HT-29 (cell line): ENCODE measurements at regions not wholly inside any gene's neighbourhood (a gene's known extent, or its start where the extent isn't known, plus 50 kb on each side); places are given as distances from the start of the nearest gene placed in this dataset. TPM values are rescaled to one million over a fixed set of nuclear protein-coding genes. Genes with fewer than 3 reads are reported as not detected.
"Not testable (repeated sequence)": the region's sequence is repeated elsewhere in the genome, so short reads cannot be mapped to it uniquely, and the experiment has no call there.

Experiments
- DNase-seq: peaks from one replicate; pipeline ENCODE4 v3.0.0-alpha.2; 2015; ENCODE audit warnings: low spot score
- small RNA-seq: library from RNA; depleted of rRNA; stranded (forward); fragments of <200 nt; gene quantifications from one replicate; pipeline ENCODE3, GENCODE V24; 2014

GRCh38 chr6:85752602-85753001 lies 109.9 kb upstream of the SYNCRIP start:
- no peak for DNase-seq

GRCh38 chr6:85751374-85752055 lies 108.8 kb upstream of the SYNCRIP start:
- no peak for DNase-seq

- not testable (repeated sequence) for DNase-seq
These were observed 107.5 kb upstream of the SYNCRIP start for GRCh38 chr6:85750146-85750545.

GRCh38 chr6:85749236-85749635 lies 106.5 kb upstream of the SYNCRIP start:
- no peak for DNase-seq

- DNase-seq: peak; percentile 10
These were observed 105.0 kb upstream of the SYNCRIP start for GRCh38 chr6:85747666-85748065.

GRCh38 chr6:85747093-85747492 lies 104.4 kb upstream of the SYNCRIP start:
- no peak for DNase-seq

GRCh38 chr6:85744433-85744970 lies 101.8 kb upstream of the SYNCRIP start:
- no peak for DNase-seq

- no peak for DNase-seq
These were observed 83.5 kb upstream of the SYNCRIP start for GRCh38 chr6:85726206-85726605.

- no peak for DNase-seq
These were observed 73.1 kb upstream of the SYNCRIP start for GRCh38 chr6:85715797-85716196.

- DNase-seq: no peak
These were observed 72.3 kb upstream of the SYNCRIP start for GRCh38 chr6:85714893-85715530.

GRCh38 chr6:85712346-85712745 lies 69.7 kb upstream of the SYNCRIP start:
- DNase-seq: no peak

- not testable (repeated sequence) for DNase-seq
These were observed 64.9 kb upstream of the SYNCRIP start for GRCh38 chr6:85707515-85708145.

- DNase-seq: no peak
These were observed 63.6 kb upstream of the SYNCRIP start for GRCh38 chr6:85706272-85706671.

- no peak for DNase-seq
These were observed 62.5 kb upstream of the SYNCRIP start for GRCh38 chr6:85705220-85705619.

- no peak for DNase-seq
These were observed 60.7 kb upstream of the SYNCRIP start for GRCh38 chr6:85703406-85703805.

Small RNA genes lying in the stretch of these regions (small RNA-seq; reads per million reads assigned to genes)
- gene RF00019: not detected
- not detected for gene RN7SL643P
- gene RNU4-12P: not detected
- not detected for gene RNU4-72P
- gene SMIM11P1: not detected
